ENCODE measurements at regions not wholly inside any gene's neighbourhood (a gene's known extent, or its start where the extent isn't known, plus 50 kb on each side); places are given as distances from the start of the nearest gene placed in this dataset.

- H3K4me3 ChIP-seq (ENCODE audit: low read depth, low read length) = no peak overlapping the region
- peak; percentile 53 for DNase-seq (ENCODE audit: low read depth)
- H3K36me3 ChIP-seq (ENCODE audit: control insufficient read depth, insufficient read depth, low read length) = no peaks in the 10 kb centered on the region
- ChIA-PET CTCF (interaction anchor here (1.7 kb wide), 1 partner anchor 133 kb away, joined by 4 read pairs; no protein-coding TSS in a partner anchor), POLR2A (no interaction called here)
- no peak for TF ChIP-seq CTCF (IDR thresholded peaks at IDR 0.05; ENCODE audit: insufficient read depth, low read depth, low read length)
- H3K27me3 ChIP-seq (ENCODE audit: control insufficient read depth, insufficient read depth, low read length) = no peaks in the 10 kb centered on the region
Measured at GRCh38 chr4:83207497-83208101, 77.0 kb downstream of the COQ2 start.

- DNase-seq (ENCODE audit: low read depth) = no peak
- no peak for TF ChIP-seq CTCF (IDR thresholded peaks at IDR 0.05; ENCODE audit: insufficient read depth, low read depth, low read length)
- Histone ChIP-seq H3K27me3 (ENCODE audit: control insufficient read depth, insufficient read depth, low read length) (no peaks in the 10 kb centered on the region), H3K36me3 (ENCODE audit: control insufficient read depth, insufficient read depth, low read length) (no peaks in the 10 kb centered on the region), H3K4me3 (ENCODE audit: low read depth, low read length) (no peak overlapping the region)
- CTCF ChIA-PET = interaction anchor here (0.9 kb wide), 1 partner anchor 9 kb away, joined by 3 read pairs; no protein-coding TSS in a partner anchor
- POLR2A ChIA-PET = no interaction called here
Measured at GRCh38 chr4:83205760-83206159, 78.8 kb downstream of the COQ2 start.

GRCh38 chr4:83204731-83205130 lies 79.9 kb downstream of the COQ2 start:
- Histone ChIP-seq H3K36me3 (ENCODE audit: control insufficient read depth, insufficient read depth, low read length) (no peaks in the 10 kb centered on the region), H3K4me3 (ENCODE audit: low read depth, low read length) (no peak overlapping the region), H3K27me3 (ENCODE audit: control insufficient read depth, insufficient read depth, low read length) (no peaks in the 10 kb centered on the region)
- ChIA-PET POLR2A (no interaction called here), CTCF (no interaction called here)
- no peak for TF ChIP-seq CTCF (IDR thresholded peaks at IDR 0.05; ENCODE audit: insufficient read depth, low read depth, low read length)
- no peak for DNase-seq (ENCODE audit: low read depth)

GRCh38 chr4:83201761-83202160 lies 82.8 kb downstream of the COQ2 start:
- H3K27me3 ChIP-seq (ENCODE audit: control insufficient read depth, insufficient read depth, low read length) = no peaks in the 10 kb centered on the region
- no peak for DNase-seq (ENCODE audit: low read depth)
- no peak overlapping the region for H3K4me3 ChIP-seq (ENCODE audit: low read depth, low read length)
- H3K36me3 ChIP-seq (ENCODE audit: control insufficient read depth, insufficient read depth, low read length) = no peaks in the 10 kb centered on the region
- POLR2A ChIA-PET = no interaction called here
- CTCF ChIA-PET = no interaction called here
- no peak for TF ChIP-seq CTCF (IDR thresholded peaks at IDR 0.05; ENCODE audit: insufficient read depth, low read depth, low read length)

- no peaks in the 10 kb centered on the region for H3K27me3 ChIP-seq (ENCODE audit: control insufficient read depth, insufficient read depth, low read length)
- CTCF ChIA-PET = interaction anchor here (1.4 kb wide), 1 partner anchor 54 kb away, joined by 3 read pairs; no protein-coding TSS in a partner anchor
- H3K4me3 ChIP-seq (ENCODE audit: low read depth, low read length) = no peak overlapping the region
- H3K36me3 ChIP-seq (ENCODE audit: control insufficient read depth, insufficient read depth, low read length) = no peaks in the 10 kb centered on the region
- no peak for TF ChIP-seq CTCF (IDR thresholded peaks at IDR 0.05; ENCODE audit: insufficient read depth, low read depth, low read length)
- POLR2A ChIA-PET = no interaction called here
- no peak for DNase-seq (ENCODE audit: low read depth)
Measured at GRCh38 chr4:83197555-83198235, 83.2 kb upstream of the PLAC8 start.
